ENCODE measurements at regions not wholly inside any gene's neighbourhood (a gene's known extent, or its start where the extent isn't known, plus 50 kb on each side); places are given as distances from the start of the nearest gene placed in this dataset.
A peak's percentile ranks its signal among the peaks of the same experiment; 100 is the strongest.

GRCh38 chr6:21467091-21467490 lies 126.5 kb upstream of the SOX4 start:
- DNase-seq (ENCODE audit: low read depth, low spot score) = no peak

GRCh38 chr6:21468461-21468860 lies 125.1 kb upstream of the SOX4 start:
- DNase-seq (ENCODE audit: low read depth, low spot score) = no peak

- no peak for DNase-seq (ENCODE audit: low read depth, low spot score)
Observed at GRCh38 chr6:21469213-21469612, 124.3 kb upstream of the SOX4 start.

GRCh38 chr6:21476112-21476511 lies 117.4 kb upstream of the SOX4 start:
- no peak for DNase-seq (ENCODE audit: low read depth, low spot score)

- no peak for DNase-seq (ENCODE audit: low read depth, low spot score)
Observed at GRCh38 chr6:21478411-21478810, 115.1 kb upstream of the SOX4 start.

GRCh38 chr6:21478883-21479539 lies 114.5 kb upstream of the SOX4 start:
- peak; percentile 68 for DNase-seq (ENCODE audit: low read depth, low spot score)

- DNase-seq (ENCODE audit: low read depth, low spot score) = no peak
Observed at GRCh38 chr6:21486115-21486514, 107.4 kb upstream of the SOX4 start.

GRCh38 chr6:21489826-21490225 lies 103.7 kb upstream of the SOX4 start:
- no peak for DNase-seq (ENCODE audit: low read depth, low spot score)

GRCh38 chr6:21491955-21492354 lies 101.6 kb upstream of the SOX4 start:
- DNase-seq (ENCODE audit: low read depth, low spot score) = no peak

GRCh38 chr6:21494505-21494904 lies 99.0 kb upstream of the SOX4 start:
- DNase-seq (ENCODE audit: low read depth, low spot score) = no peak

GRCh38 chr6:21496196-21496595 lies 97.4 kb upstream of the SOX4 start:
- DNase-seq (ENCODE audit: low read depth, low spot score) = no peak

GRCh38 chr6:21496706-21497105 lies 96.8 kb upstream of the SOX4 start:
- DNase-seq (ENCODE audit: low read depth, low spot score) = no peak

- DNase-seq (ENCODE audit: low read depth, low spot score) = no peak
Observed at GRCh38 chr6:21500314-21501020, 93.1 kb upstream of the SOX4 start.

- DNase-seq (ENCODE audit: low read depth, low spot score) = no peak
Observed at GRCh38 chr6:21501021-21501354, 92.6 kb upstream of the SOX4 start.

- DNase-seq (ENCODE audit: low read depth, low spot score) = no peak
Observed at GRCh38 chr6:21501815-21502214, 91.7 kb upstream of the SOX4 start.

- no peak for DNase-seq (ENCODE audit: low read depth, low spot score)
Observed at GRCh38 chr6:21502682-21503081, 90.9 kb upstream of the SOX4 start.

- no peak for DNase-seq (ENCODE audit: low read depth, low spot score)
Observed at GRCh38 chr6:21504790-21505189, 88.8 kb upstream of the SOX4 start.

- DNase-seq (ENCODE audit: low read depth, low spot score) = no peak
Observed at GRCh38 chr6:21505574-21505990, 88.0 kb upstream of the SOX4 start.

GRCh38 chr6:21506126-21506525 lies 87.4 kb upstream of the SOX4 start:
- no peak for DNase-seq (ENCODE audit: low read depth, low spot score)

GRCh38 chr6:21507811-21508210 lies 85.7 kb upstream of the SOX4 start:
- no peak for DNase-seq (ENCODE audit: low read depth, low spot score)

- no peak for DNase-seq (ENCODE audit: low read depth, low spot score)
Observed at GRCh38 chr6:21508753-21509152, 84.8 kb upstream of the SOX4 start.

GRCh38 chr6:21511891-21512550 lies 81.5 kb upstream of the SOX4 start:
- DNase-seq (ENCODE audit: low read depth, low spot score) = no peak

- no peak for DNase-seq (ENCODE audit: low read depth, low spot score)
Observed at GRCh38 chr6:21514288-21514687, 79.3 kb upstream of the SOX4 start.

Measured in astrocyte of the hippocampus (primary cell).